H9 (cell line): ENCODE measurements at regions not wholly inside any gene's neighbourhood (a gene's known extent, or its start where the extent isn't known, plus 50 kb on each side); places are given as distances from the start of the nearest gene placed in this dataset.

Source experiments
- DNase-seq: peaks from one replicate; pipeline ENCODE4 v3.0.0-alpha.2; 2017
- H2AFZ ChIP-seq: one replicate; pipeline ENCODE4 v1.6.1; 2013; ENCODE audit warnings: mild to moderate bottlenecking, low read length, control low read depth, moderate library complexity
- H2AK5ac ChIP-seq: 2 replicates; pipeline ENCODE4 v1.6.1; 2013; ENCODE audit warnings: low read length, control low read depth, mixed read lengths; ENCODE audit not compliant: insufficient read length
- H2BK120ac ChIP-seq: one replicate; pipeline ENCODE4 v1.6.1; 2013; ENCODE audit warnings: low read depth, mild to moderate bottlenecking, low read length, control low read depth, inconsistent platforms; ENCODE audit not compliant: poor library complexity, severe bottlenecking
- H2BK12ac ChIP-seq: 2 replicates; pipeline ENCODE4 v1.6.1; 2013; ENCODE audit warnings: low read length, control low read depth, mixed read lengths, low read depth; ENCODE audit not compliant: insufficient read length
- H2BK15ac ChIP-seq: 2 replicates; pipeline ENCODE4 v1.6.1; 2013; ENCODE audit warnings: low read depth, low read length, control low read depth
- H2BK20ac ChIP-seq: one replicate; pipeline ENCODE4 v1.6.1; 2013; ENCODE audit warnings: low read depth, mild to moderate bottlenecking, low read length, control low read depth, inconsistent platforms; ENCODE audit not compliant: poor library complexity, severe bottlenecking
- H2BK5ac ChIP-seq: 2 replicates; pipeline ENCODE4 v1.6.1; 2013; ENCODE audit warnings: low read length, control low read depth, mixed read lengths; ENCODE audit not compliant: insufficient read length
- H3K14ac ChIP-seq: 2 replicates; pipeline ENCODE4 v1.6.1; 2013; ENCODE audit warnings: low read length, control low read depth; ENCODE audit not compliant: insufficient read depth
- H3K18ac ChIP-seq: 2 replicates; pipeline ENCODE4 v1.6.1; 2013; ENCODE audit warnings: low read depth, mild to moderate bottlenecking, mixed read lengths, low read length, control low read depth; ENCODE audit not compliant: insufficient read length
- H3K23ac ChIP-seq: 2 replicates; pipeline ENCODE4 v1.6.1; 2013; ENCODE audit warnings: low read length, control low read depth, mixed read lengths, low read depth; ENCODE audit not compliant: insufficient read length
- H3K23me2 ChIP-seq: 2 replicates; pipeline ENCODE4 v1.6.1; 2013; ENCODE audit warnings: low read depth, mild to moderate bottlenecking, mixed read lengths, low read length, control low read depth; ENCODE audit not compliant: insufficient read length, poor library complexity, severe bottlenecking
- H3K27ac ChIP-seq: 2 replicates; pipeline ENCODE4 v1.5.1; 2013; ENCODE audit warnings: low read length, control low read depth, mixed read lengths, low read depth; ENCODE audit not compliant: insufficient read length
- H3K27me3 ChIP-seq: 2 replicates; pipeline ENCODE4 v1.6.1; 2013; ENCODE audit warnings: low read length, control low read depth, inconsistent platforms; ENCODE audit not compliant: insufficient read depth
- H3K4ac ChIP-seq: 2 replicates; pipeline ENCODE4 v1.6.1; 2013; ENCODE audit warnings: low read depth, mild to moderate bottlenecking, control low read depth, inconsistent platforms, low read length, moderate library complexity
- H3K4me1 ChIP-seq: 2 replicates; pipeline ENCODE4 v1.6.1; 2013; ENCODE audit warnings: low read length, control low read depth, inconsistent platforms; ENCODE audit not compliant: insufficient read depth
- H3K4me2 ChIP-seq: 2 replicates; pipeline ENCODE4 v1.6.1; 2013; ENCODE audit warnings: low read length, control low read depth, mixed read lengths; ENCODE audit not compliant: insufficient read length, insufficient read depth
- H3K56ac ChIP-seq: 2 replicates; pipeline ENCODE4 v1.6.1; 2013; ENCODE audit warnings: low read depth, mild to moderate bottlenecking, mixed read lengths, low read length, control low read depth; ENCODE audit not compliant: insufficient read length
- H3K79me1 ChIP-seq: 2 replicates; pipeline ENCODE4 v1.6.1; 2013; ENCODE audit warnings: low read depth, mild to moderate bottlenecking, moderate library complexity, low read length, control low read depth, inconsistent platforms; ENCODE audit not compliant: insufficient read depth, poor library complexity, severe bottlenecking
- H3K79me2 ChIP-seq: 2 replicates; pipeline ENCODE4 v1.6.1; 2013; ENCODE audit warnings: low read length, control low read depth, inconsistent platforms; ENCODE audit not compliant: insufficient read depth
- H3K9ac ChIP-seq: 2 replicates; pipeline ENCODE4 v1.6.1; 2013; ENCODE audit warnings: low read length, control low read depth, mixed read lengths; ENCODE audit not compliant: insufficient read length; ENCODE audit errors: extremely low read depth
- H3K9me3 ChIP-seq: one replicate; pipeline ENCODE4 v1.6.1; 2013; ENCODE audit warnings: low read depth, low read length, inconsistent platforms; ENCODE audit not compliant: control insufficient read depth
- H3T11ph ChIP-seq: one replicate; pipeline ENCODE4 v1.6.1; 2013; ENCODE audit warnings: mild to moderate bottlenecking, low read length, control low read depth, inconsistent platforms
- H4K20me1 ChIP-seq: one replicate; pipeline ENCODE4 v1.6.1; 2013; ENCODE audit not compliant: control insufficient read depth, insufficient read length, insufficient read depth
- H4K5ac ChIP-seq: 2 replicates; pipeline ENCODE4 v1.6.1; 2013; ENCODE audit warnings: low read depth, mild to moderate bottlenecking, mixed read lengths, low read length, control low read depth; ENCODE audit not compliant: insufficient read length
- H4K8ac ChIP-seq: replicated peaks from 2 replicates; pipeline ENCODE4 v1.6.1; 2013; ENCODE audit warnings: low read length, control low read depth, mixed read lengths, low read depth; ENCODE audit not compliant: insufficient read length
- H4K91ac ChIP-seq: 2 replicates; pipeline ENCODE4 v1.6.1; 2013; ENCODE audit warnings: low read depth, mild to moderate bottlenecking, moderate library complexity, mixed read lengths, low read length, control low read depth; ENCODE audit not compliant: insufficient read length
- H3K27ac Mint-ChIP-seq, 3 experiments: 2 replicates in 2 of 3; 3 replicates in 1 of 3; pipeline ENCODE4 v1.8.0; 2020 to 2021; ENCODE audit warnings: mixed read lengths in 3 of 3, mild to moderate bottlenecking in 1 of 3, moderate library complexity in 1 of 3
- H3K27me3 Mint-ChIP-seq: 2 replicates; pipeline ENCODE4 v1.8.0; 2021; ENCODE audit warnings: low read depth, mild to moderate bottlenecking, moderate library complexity, mixed read lengths
- H3K36me3 Mint-ChIP-seq, 3 experiments: 2 replicates in 2 of 3; 3 replicates in 1 of 3; pipeline ENCODE4 v1.8.0; 2020 to 2021; ENCODE audit warnings: low read depth in 3 of 3, mixed read lengths in 3 of 3; ENCODE audit not compliant: insufficient read depth in 1 of 3
- H3K4me1 Mint-ChIP-seq, 2 experiments: 2 replicates each; pipeline ENCODE4 v1.8.0; 2020; ENCODE audit warnings: mixed read lengths in 2 of 2
- H3K4me3 Mint-ChIP-seq, 2 experiments: 2 replicates in 1 of 2; 3 replicates in 1 of 2; pipeline ENCODE4 v1.8.0; 2020 to 2021; ENCODE audit warnings: mild to moderate bottlenecking in 2 of 2, mixed read lengths in 2 of 2, moderate library complexity in 1 of 2
- H3K9me3 Mint-ChIP-seq, 2 experiments: 2 replicates in 1 of 2; 3 replicates in 1 of 2; pipeline ENCODE4 v1.8.0; 2020; ENCODE audit warnings: mild to moderate bottlenecking in 2 of 2, mixed read lengths in 2 of 2, moderate library complexity in 1 of 2
- CTCF ChIP-seq: fragments of 200-600 bp; sonication (generic); conservative IDR thresholded peaks from 3 replicates; pipeline ENCODE4 v1.8.0; 2021; ENCODE audit warnings: antibody characterized with exemption, mild to moderate bottlenecking

GRCh38 chr4:156593464-156593863 is 378.1 kb downstream of the PDGFC start:
- H3K4me1 ChIP-seq = no peaks in the 10 kb centered on the region; the same call in 1 of the 2 replicates
- no peak overlapping the region for H4K8ac ChIP-seq
- no peaks in the 10 kb centered on the region for H3K23me2 ChIP-seq
- no peak overlapping the region for H2AFZ ChIP-seq
- H4K91ac ChIP-seq = no peak overlapping the region
- H3K56ac ChIP-seq = no peak overlapping the region
- Mint-ChIP-seq H3K4me1 (peaks cover 13% of the 10 kb centered on the region in 2 experiments), H3K36me3 (no peaks in the 10 kb centered on the region), H3K27ac (no peak overlapping the region), H3K27me3 (no peaks in the 10 kb centered on the region), H3K9me3 (no peaks in the 10 kb centered on the region), H3K4me3 (no peak overlapping the region)
- no peak overlapping the region for H2BK20ac ChIP-seq
- H3K27me3 ChIP-seq = no peaks in the 10 kb centered on the region
- H3K4ac ChIP-seq = no peak overlapping the region
- H4K20me1 ChIP-seq = no peaks in the 10 kb centered on the region
- no peak overlapping the region for H2BK120ac ChIP-seq
- no peaks in the 10 kb centered on the region for H3K79me2 ChIP-seq
- no peak overlapping the region for H4K5ac ChIP-seq
- H3K9me3 ChIP-seq = no peaks in the 10 kb centered on the region
- no peak overlapping the region for H2BK5ac ChIP-seq
- TF ChIP-seq CTCF = no peak
- no peak overlapping the region for H3K14ac ChIP-seq
- no peak overlapping the region for H3K18ac ChIP-seq
- DNase-seq = no peak
- H3K9ac ChIP-seq = no peak overlapping the region
- no peak overlapping the region for H2AK5ac ChIP-seq
- no peak overlapping the region for H2BK15ac ChIP-seq
- H3T11ph ChIP-seq = no peak overlapping the region
- H3K4me2 ChIP-seq = no peak overlapping the region
- no peak overlapping the region for H2BK12ac ChIP-seq
- no peaks in the 10 kb centered on the region for H3K79me1 ChIP-seq
- no peak overlapping the region for H3K27ac ChIP-seq
- H3K23ac ChIP-seq = no peak overlapping the region
